ENCODE measurements at regions not wholly inside any gene's neighbourhood (a gene's known extent, or its start where the extent isn't known, plus 50 kb on each side); places are given as distances from the start of the nearest gene placed in this dataset.

GRCh38 chr18:40612356-40612755 is 1342.7 kb upstream of the PIK3C3 start:
- Histone ChIP-seq H3K4me3 (ENCODE audit: insufficient read depth, low read depth, low read length) (no peak overlapping the region), H4K20me1 (ENCODE audit: insufficient read depth, low read length) (no peaks in the 10 kb centered on the region), H3K4me1 (ENCODE audit: insufficient read depth, low read length) (no peaks in the 10 kb centered on the region), H3K9ac (ENCODE audit: low read length) (no peak overlapping the region), H3K27ac (ENCODE audit: low read depth, low read length) (no peak overlapping the region), H3K4me2 (ENCODE audit: low read length) (no peak overlapping the region), H3K36me3 (ENCODE audit: insufficient read depth, low read length) (no peaks in the 10 kb centered on the region), H2AFZ (ENCODE audit: low read depth, low read length) (no peak overlapping the region), H3K9me3 (ENCODE audit: insufficient read depth, low read depth, low read length) (no peaks in the 10 kb centered on the region), H3K27me3 (ENCODE audit: insufficient read depth, low read length) (no peaks in the 10 kb centered on the region), H3K79me2 (ENCODE audit: insufficient read depth, low read length) (no peaks in the 10 kb centered on the region)
- no peak for FAIRE-seq
- no peak overlapping the region for H3K27ac Mint-ChIP-seq (ENCODE audit: unreplicated experiment)
- no peaks in the 10 kb centered on the region for H3K27me3 Mint-ChIP-seq (ENCODE audit: low read depth, unreplicated experiment)
- H3K4me1 Mint-ChIP-seq (ENCODE audit: low read depth, unreplicated experiment), result no peaks in the 10 kb centered on the region
- no peaks in the 10 kb centered on the region for H3K9me3 Mint-ChIP-seq (ENCODE audit: unreplicated experiment)
- DNase-seq (ENCODE audit: low read depth), result no peak
- no peak overlapping the region for H3K4me3 Mint-ChIP-seq (ENCODE audit: unreplicated experiment)
- no peaks in the 10 kb centered on the region for H3K36me3 Mint-ChIP-seq (ENCODE audit: low read depth, unreplicated experiment)
- TF ChIP-seq CTCF (IDR thresholded peaks at IDR 0.05; ENCODE audit: insufficient read depth, low read depth, low read length), result no peak
- no peak for TF ChIP-seq EZH2 (IDR thresholded peaks at IDR 0.05; ENCODE audit: insufficient read depth, low read length)

DNA sequence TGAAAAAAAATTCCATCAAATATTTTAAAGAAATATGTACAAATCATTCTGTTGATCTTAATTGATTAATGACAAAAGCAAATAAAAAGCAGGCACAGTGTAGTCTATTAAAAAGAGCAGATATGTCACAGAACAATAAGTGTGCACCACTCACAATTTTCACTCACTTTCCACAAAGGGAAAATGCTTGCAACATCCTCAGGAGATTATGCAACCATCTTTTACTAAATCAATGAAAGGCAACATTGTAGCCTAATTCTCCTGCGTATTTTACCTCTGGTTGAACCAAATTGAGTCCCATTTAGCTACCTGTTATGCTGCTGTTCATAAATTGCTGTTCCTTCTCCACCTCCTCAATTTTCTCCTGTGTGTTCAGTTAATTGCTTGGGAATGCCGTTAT is 1346.8 kb upstream of the PIK3C3 start:
- Mint-ChIP-seq H3K36me3 (ENCODE audit: low read depth, unreplicated experiment) (no peaks in the 10 kb centered on the region), H3K4me3 (ENCODE audit: unreplicated experiment) (no peak overlapping the region), H3K9me3 (ENCODE audit: unreplicated experiment) (no peaks in the 10 kb centered on the region), H3K4me1 (ENCODE audit: low read depth, unreplicated experiment) (no peaks in the 10 kb centered on the region), H3K27me3 (ENCODE audit: low read depth, unreplicated experiment) (no peaks in the 10 kb centered on the region), H3K27ac (ENCODE audit: unreplicated experiment) (no peak overlapping the region)
- no peak overlapping the region for H2AFZ ChIP-seq (ENCODE audit: low read depth, low read length)
- no peaks in the 10 kb centered on the region for H3K9me3 ChIP-seq (ENCODE audit: insufficient read depth, low read depth, low read length)
- H3K9ac ChIP-seq (ENCODE audit: low read length), result no peak overlapping the region
- no peaks in the 10 kb centered on the region for H3K27me3 ChIP-seq (ENCODE audit: insufficient read depth, low read length)
- H3K27ac ChIP-seq (ENCODE audit: low read depth, low read length), result no peak overlapping the region
- no peaks in the 10 kb centered on the region for H4K20me1 ChIP-seq (ENCODE audit: insufficient read depth, low read length)
- no peaks in the 10 kb centered on the region for H3K4me1 ChIP-seq (ENCODE audit: insufficient read depth, low read length)
- no peaks in the 10 kb centered on the region for H3K36me3 ChIP-seq (ENCODE audit: insufficient read depth, low read length)
- FAIRE-seq, result no peak
- no peak overlapping the region for H3K4me2 ChIP-seq (ENCODE audit: low read length)
- H3K79me2 ChIP-seq (ENCODE audit: insufficient read depth, low read length), result no peaks in the 10 kb centered on the region
- TF ChIP-seq EZH2 (IDR thresholded peaks at IDR 0.05; ENCODE audit: insufficient read depth, low read length), result no peak
- no peak for TF ChIP-seq CTCF (IDR thresholded peaks at IDR 0.05; ENCODE audit: insufficient read depth, low read depth, low read length)
- H3K4me3 ChIP-seq (ENCODE audit: insufficient read depth, low read depth, low read length), result no peak overlapping the region
- DNase-seq (ENCODE audit: low read depth), result no peak

DNA sequence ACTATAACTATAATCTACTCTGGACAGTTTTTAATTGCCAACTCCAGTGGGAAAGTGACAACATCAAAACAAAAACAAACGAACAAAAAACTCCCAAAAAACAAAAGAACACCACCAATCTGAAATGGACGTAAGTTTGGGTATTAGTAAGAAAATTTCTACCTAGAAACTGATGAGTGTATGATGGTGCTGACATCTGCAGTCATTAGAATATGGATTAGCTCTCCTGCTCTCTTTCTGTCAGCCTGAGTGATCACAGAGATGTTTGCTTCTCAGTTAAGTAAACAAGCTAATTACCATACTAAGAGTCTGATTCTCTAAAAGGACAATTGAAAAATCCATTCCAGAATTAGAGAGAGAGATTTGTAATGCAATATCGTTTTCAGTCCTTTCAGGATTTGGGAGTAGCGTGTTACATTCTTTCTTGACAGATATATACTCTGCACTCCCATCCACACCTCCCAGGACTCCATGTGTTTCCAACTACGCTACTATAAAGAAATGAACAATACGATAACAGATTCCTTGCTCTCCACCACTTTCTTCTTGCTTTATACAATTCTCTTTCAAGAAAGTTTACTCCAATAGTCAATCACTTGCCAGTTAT is 1347.4 kb upstream of the PIK3C3 start:
- H3K9me3 Mint-ChIP-seq (ENCODE audit: unreplicated experiment), result no peaks in the 10 kb centered on the region
- FAIRE-seq, result no peak
- Histone ChIP-seq H3K4me1 (ENCODE audit: insufficient read depth, low read length) (no peaks in the 10 kb centered on the region), H4K20me1 (ENCODE audit: insufficient read depth, low read length) (no peaks in the 10 kb centered on the region), H3K79me2 (ENCODE audit: insufficient read depth, low read length) (no peaks in the 10 kb centered on the region), H3K36me3 (ENCODE audit: insufficient read depth, low read length) (no peaks in the 10 kb centered on the region), H3K27me3 (ENCODE audit: insufficient read depth, low read length) (no peaks in the 10 kb centered on the region), H3K4me3 (ENCODE audit: insufficient read depth, low read depth, low read length) (no peak overlapping the region), H3K9me3 (ENCODE audit: insufficient read depth, low read depth, low read length) (no peaks in the 10 kb centered on the region), H3K4me2 (ENCODE audit: low read length) (no peak overlapping the region), H3K27ac (ENCODE audit: low read depth, low read length) (no peak overlapping the region), H3K9ac (ENCODE audit: low read length) (no peak overlapping the region), H2AFZ (ENCODE audit: low read depth, low read length) (no peak overlapping the region)
- no peak overlapping the region for H3K4me3 Mint-ChIP-seq (ENCODE audit: unreplicated experiment)
- TF ChIP-seq EZH2 (IDR thresholded peaks at IDR 0.05; ENCODE audit: insufficient read depth, low read length), result no peak
- TF ChIP-seq CTCF (IDR thresholded peaks at IDR 0.05; ENCODE audit: insufficient read depth, low read depth, low read length), result no peak
- no peak overlapping the region for H3K27ac Mint-ChIP-seq (ENCODE audit: unreplicated experiment)
- H3K27me3 Mint-ChIP-seq (ENCODE audit: low read depth, unreplicated experiment), result no peaks in the 10 kb centered on the region
- no peaks in the 10 kb centered on the region for H3K4me1 Mint-ChIP-seq (ENCODE audit: low read depth, unreplicated experiment)
- H3K36me3 Mint-ChIP-seq (ENCODE audit: low read depth, unreplicated experiment), result no peaks in the 10 kb centered on the region
- no peak for DNase-seq (ENCODE audit: low read depth)
